Occipital lobe (tissue), 1 donor: ENCODE measurements at regions not wholly inside any gene's neighbourhood (a gene's known extent, or its start where the extent isn't known, plus 50 kb on each side); places are given as distances from the start of the nearest gene placed in this dataset.

Experiments
- DNase-seq: peaks from one replicate; lab custom pipeline; 2025; lab: John Stamatoyannopoulos, UW

DNA sequence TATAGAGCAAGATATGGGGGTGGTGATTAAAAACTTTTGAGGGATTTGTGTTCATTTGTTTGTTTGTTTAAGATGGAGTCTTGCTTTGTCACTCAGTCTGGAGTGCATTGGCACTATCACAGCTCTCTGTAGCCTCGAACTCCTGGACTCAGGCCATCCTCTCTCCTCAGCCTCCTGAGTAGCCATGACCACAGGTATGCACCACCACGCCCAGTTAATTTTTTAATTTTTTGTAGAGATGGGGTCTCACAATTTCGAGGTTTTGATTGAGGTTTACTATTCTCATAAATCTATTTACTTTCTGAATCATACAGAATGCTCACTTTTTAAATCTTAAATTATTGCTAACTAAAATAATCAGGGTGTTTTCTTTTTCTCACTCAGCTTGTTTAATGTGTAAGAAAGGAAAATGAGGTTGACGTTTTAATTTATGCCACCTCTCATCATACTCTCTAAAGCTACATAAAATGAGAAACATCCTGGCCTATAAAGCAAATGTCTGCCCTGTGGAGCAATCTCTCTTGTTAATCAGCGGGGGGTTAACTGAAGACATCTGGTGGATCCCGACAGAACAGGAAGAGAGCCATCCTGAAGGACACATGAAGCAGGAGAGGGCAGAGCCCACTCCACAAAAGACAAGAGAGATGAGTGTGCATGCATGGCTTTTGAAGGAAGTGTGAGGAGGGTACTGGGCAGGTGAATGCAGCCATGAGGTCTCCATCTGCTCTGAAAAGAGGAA, 589.1 kb upstream of the SLC8A1 start:
- no peak for DNase-seq

DNA sequence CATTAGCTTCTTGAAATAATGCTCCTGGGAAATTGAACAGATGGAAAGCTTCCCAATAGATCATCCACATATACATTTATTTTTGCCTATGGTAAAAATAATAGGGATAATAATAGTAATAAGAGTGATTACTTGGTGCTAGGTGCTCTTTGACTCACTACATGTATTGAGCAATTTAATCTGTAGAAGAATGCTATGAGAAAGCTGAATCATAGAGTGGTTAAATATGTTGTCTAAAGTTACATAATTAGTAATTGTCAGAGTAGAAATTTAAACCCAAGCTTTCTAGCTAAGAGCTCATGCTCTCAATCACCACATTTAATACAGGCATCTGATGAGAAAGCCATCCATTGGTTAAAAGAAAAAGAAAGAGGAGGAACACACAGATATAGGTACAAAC, 590.5 kb upstream of the SLC8A1 start:
- no peak for DNase-seq

DNA sequence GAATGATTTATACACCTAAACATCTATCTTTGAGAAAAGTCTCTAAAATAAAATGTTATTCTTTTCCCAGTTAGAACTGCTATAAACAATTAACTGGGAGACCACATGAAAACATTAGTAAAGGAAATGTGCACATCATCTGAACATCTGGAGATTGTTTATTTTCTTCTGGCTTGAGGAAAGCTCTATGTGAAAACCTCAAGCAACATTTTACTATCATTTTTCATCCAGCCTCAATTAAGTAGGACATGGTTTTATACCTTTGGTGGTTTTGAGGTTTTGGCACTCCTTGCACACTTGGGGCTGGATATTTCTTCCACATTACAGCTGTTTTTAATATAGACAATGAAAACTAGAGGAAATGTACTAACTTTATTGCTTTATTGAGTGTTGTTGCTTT, 609.5 kb upstream of the SLC8A1 start:
- no peak for DNase-seq

DNA sequence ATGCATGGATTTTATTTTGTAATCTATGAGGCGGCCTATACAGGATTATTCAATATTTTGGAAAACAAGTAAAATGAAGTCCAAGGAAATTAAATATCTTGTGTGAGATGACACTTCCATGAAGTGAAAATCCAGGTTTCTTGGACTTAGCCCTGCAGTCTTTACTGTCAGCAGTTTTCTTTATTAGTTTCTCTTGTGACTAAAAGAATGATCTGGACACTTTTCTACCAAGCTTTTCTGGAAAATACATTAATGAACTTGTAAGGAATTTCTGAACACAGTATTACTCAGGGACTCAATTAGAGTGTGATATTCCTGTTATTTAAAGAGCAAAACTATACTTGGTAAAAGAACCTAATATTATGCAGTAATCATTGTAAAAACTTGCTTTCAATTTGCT, 610.4 kb upstream of the SLC8A1 start:
- no peak for DNase-seq

DNA sequence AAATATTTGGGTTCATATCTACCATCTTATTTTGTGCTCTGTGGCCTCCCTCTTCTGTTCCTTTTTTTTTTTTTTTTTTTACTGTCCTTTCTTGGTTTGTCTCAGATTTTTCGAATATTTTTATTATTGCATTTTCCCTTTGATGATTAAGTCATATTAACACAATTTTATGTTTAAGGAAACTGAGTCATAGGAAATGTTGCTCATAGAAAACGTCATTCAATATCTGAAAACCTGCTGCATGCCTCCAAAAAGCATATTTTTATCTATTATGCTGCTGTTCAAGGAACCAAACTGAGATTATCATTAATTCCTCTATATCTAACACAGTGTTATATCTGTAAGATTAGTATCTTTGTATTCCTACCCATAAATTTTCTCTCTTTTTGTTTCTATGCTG, 614.3 kb upstream of the SLC8A1 start:
- DNase-seq = no peak

DNA sequence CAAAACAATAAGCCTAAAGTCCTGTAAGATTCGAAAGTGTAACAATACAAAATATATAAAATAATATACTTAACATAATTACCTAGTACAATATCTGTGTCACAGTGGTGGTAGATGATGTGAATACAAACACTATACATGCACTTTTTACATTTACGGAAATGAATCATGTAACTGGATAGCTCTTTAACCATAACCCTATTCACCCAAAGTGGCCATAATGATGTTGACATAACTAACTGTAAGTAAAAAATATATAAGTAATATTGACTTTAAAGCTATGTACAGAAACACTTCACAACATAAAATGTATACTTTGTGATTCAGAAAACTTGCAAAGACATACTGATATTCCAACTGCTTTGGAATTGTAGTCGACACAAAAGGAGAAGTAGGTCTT, 616.9 kb upstream of the SLC8A1 start:
- no peak for DNase-seq

DNA sequence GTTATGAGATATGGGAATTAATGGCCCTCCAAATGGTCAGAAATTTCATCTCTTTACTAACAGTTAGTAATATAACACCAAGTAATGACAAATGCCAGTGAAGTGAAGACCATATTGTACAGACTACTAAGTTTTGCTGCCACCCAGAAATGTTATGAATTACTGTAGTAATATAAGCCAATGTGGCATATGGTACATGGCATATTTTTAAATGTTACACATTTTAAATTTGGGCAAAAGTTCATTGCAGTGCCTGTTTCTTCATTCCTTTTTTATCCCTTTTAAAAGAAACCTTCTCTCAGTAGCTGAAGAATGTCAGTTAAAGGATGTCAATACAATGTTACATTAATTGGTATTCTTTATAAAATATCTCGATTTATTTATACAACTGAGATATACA, 626.5 kb upstream of the SLC8A1 start:
- DNase-seq = no peak

DNA sequence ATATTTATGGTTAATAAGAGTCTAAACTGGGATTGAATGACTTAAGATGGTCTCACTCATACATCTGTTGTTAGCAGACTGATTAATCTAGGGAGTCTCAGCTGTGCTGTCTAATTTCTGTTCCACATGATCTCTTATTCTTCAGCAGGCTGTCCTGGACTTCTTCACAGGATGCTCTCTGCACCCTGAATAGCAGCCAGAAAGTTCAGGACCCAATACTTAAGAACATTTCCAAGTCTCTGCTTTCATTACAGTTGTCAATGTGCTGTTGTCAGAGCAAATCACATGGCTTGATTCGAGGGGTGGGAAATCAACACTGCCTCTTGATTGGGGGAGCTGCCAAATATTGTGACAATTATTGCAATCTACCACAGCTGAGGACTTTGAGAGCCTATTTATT, 627.1 kb upstream of the SLC8A1 start:
- no peak for DNase-seq

DNA sequence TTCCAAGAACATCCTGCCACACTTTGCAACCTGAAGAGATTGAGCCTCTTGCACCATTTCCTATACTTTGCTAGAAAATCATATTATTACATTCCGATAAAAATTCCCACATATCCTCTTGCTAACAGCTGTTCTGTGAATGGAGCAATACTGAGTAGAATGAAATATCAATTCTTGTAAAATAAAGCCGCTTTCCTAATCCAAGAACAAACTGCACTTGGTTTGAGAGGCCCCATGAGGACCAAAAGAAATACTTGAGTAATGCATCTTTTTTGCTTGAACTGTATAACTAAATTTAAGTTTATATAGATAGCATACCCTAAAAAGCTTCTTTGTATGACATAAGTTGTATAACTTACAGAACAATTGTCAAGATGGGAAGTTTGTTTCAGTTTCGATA, 632.4 kb upstream of the SLC8A1 start:
- DNase-seq = no peak

DNA sequence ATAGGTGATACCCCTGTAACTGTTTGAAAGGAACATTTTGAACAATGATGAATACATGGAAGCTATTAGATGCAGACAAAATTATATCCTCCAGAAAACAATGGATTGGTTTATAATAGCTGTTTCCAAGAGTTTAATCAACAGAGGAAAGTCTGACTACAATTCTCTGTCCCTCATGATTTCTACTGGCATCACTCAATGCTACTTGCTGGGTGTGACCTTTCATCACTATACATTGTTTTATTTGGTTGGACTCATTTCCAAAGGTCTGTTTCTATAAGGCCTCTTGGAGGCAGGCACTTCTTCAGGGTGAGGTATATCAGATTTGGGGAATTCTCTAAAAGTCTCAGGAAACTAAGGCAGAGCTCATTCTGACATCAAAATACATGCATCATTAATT, 636.1 kb upstream of the SLC8A1 start:
- DNase-seq = no peak

DNA sequence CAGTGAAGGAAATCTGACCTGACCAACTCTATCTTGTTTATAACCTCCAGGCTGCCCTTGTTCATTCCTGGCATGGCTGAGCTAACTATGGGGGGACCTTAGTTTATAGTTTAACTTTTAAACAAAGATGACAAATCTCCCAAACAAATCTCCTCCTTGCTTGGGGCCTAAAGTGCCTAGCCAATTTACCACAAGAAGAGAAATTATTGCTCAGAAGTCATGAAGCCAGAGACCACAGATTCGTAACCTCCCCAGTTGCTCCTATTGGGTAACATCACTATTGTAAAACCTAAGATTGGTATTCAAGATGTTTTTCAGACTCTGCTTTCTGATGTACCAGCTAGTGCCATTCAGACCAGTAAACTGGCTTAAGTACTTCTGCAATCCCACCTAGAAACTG, 649.4 kb upstream of the SLC8A1 start:
- no peak for DNase-seq

DNA sequence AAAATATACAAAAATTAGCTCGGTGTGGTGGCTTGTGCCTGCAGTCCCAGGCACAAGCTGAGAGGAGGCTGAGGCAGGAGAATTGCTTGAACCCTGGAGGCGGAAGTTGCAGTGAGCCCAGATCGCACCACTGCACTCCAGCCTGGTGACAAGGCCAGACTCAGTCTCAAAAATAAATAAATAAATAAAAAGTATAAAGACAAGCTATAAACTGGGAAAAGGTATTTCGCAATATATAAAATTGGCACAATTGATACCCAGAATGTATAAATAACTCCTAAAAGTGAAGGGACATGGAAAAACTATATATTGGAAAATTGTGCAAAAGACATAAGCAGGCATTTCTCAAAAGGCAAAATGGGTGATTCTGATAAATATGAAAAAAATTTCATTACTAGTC, 657.9 kb upstream of the SLC8A1 start:
- DNase-seq = no peak

DNA sequence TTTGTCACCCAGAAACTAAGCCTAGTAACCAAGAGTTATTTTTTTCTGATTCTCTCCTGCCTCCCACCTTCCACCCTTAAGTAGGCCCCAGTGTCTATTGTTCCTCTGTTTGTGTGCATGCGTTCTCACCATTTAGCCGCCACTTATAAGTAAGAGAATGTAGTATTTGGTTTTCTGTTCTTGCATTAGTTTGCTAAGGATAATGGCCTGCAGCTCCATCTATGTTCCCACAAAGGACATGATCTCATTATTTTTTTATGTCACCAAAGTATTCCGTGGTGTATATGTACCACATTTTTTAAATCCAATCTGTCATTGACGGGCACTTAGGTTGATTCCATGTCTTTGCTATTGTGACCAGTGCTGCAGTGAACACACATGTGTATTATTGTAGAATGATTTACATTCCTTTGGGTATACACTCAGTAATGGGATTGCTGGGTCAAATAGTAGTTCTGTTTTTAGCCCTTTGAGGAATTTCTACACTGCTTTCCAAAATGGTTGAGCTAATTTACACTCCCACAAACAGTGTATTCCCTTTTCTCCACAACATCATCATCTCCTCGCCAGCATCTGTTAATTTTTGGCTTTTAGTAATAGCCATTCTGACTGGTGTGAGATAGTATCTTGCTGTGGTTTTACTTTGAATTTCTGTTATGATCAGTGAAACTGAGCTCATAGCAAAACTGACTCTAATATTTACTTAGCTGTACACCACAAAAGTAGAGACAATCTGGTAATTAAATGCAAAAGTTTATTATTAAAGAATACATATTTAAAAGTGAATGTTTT, 660.1 kb upstream of the SLC8A1 start:
- DNase-seq = no peak

DNA sequence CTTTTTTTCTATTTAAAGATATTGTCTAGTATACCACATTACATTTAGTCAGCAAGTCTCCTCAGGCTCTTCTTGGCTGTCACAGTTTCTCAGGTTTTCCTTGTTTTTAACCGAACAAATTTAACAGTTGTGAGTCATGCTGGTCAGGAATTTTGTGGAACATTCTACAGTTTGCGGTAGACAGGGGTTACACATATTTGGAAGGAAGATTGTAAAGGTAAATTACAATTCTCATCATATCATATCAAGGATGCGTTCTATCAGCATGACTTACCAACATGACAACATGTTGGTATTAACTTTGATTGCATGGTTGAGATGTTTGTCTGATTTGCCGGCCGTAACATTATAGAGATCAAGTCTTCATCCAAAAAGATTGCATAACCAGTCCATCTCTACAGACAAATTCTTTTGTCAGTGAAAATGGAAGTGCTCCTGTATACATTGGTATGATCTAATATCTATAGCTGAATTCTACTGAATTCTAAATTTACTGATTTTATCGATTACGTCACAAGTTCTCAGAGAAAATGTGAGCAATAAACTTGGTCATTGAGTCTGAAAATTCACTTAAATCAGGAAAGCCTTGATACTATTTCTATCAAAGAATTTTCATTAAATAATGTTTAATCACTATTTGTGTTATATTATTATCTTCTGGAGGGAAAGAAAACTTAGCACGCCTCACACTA, 664.4 kb upstream of the SLC8A1 start:
- DNase-seq = no peak

DNA sequence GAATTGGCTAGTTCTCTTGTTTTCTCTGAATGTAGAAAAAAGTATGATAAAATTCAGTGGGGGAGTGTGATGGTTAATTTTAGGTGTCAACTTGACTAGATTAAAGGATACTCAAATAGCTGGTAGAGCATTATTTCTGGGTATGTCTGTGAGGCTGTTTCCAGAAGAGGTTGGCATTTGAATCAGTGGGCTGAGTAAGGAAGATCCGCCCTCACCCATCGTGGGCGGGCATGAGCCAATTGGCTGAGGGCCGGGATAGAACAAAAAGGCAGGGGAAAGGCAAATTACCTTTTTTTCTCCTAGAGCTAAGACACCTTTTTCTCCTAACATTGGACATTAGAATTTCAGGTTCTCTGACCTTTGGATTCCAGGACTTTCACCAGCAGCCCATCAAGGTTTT, 667.6 kb upstream of the SLC8A1 start:
- peak; percentile 25 for DNase-seq

DNA sequence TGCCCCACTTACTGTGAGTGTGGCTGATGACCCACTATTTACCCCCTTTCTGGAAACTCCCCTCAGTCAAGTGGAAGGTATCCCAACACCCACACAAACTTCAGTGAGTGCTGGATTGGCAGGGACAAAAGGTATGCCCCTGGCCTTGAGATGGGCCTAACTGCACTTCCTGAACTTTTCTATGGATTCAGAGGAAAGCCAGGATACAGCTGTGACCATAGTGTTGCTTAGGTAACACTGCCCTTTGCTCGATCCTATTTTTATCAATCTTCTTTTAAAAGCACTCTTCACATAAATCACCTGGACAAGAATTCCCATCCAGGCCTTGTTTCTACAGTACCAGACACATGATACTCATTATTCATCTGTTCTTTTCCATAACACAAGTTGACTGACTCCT, 671.5 kb upstream of the SLC8A1 start:
- DNase-seq = no peak

DNA sequence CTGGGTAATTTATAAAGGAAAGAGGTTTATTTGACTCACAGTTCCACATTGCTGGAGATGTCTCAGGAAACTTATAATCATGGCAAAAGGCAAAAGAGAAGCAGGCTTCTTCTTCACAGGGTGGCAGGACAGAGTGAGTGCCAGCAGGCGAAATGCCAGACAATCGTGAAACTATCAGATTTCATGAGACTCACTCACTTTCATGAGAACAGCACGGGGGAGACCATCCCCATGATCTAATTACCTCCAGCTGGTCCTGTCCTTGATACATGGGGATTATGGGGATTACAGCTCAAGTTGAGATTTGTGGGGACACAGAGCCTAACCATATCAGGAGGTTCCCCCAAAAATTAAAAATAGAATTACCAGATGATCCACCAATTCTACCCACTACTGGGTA, 675.5 kb upstream of the SLC8A1 start:
- no peak for DNase-seq

DNA sequence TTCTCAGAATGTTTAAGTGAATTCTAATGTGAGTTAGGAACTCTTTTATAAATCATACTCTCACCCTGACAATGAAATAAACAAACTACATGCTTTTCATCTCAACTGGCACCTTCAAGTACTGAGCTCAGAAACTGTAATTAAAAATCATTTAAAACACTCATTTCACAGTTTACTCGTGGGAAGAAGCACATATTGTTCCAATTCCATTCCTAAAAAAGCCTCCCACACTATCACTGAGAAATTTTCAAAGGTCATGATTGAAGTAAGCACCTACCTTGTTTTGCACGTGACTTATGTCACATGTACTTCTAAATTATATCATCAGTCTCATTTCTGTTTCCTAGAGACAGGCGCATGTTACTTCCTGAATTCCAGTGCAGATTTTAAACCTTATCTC, 678.1 kb upstream of the SLC8A1 start:
- no peak for DNase-seq

DNA sequence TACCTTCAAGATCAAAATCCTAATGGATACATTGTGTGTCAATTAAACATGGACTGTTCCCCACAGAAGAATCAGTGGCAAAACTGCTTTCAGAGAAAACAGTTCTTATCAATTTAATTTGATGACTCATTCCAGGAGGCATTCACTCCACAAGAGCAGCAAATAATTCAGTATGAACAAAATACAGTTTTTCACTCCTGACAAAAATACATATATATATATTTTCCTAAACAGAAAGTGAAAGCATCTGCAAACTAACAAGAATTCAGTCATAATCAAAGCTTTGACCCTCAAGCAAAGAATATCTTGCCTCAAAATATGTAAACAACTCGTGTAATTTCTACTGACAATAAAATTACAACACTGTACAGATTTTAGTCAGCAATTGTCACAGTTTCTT, 685.1 kb upstream of the SLC8A1 start:
- no peak for DNase-seq

DNA sequence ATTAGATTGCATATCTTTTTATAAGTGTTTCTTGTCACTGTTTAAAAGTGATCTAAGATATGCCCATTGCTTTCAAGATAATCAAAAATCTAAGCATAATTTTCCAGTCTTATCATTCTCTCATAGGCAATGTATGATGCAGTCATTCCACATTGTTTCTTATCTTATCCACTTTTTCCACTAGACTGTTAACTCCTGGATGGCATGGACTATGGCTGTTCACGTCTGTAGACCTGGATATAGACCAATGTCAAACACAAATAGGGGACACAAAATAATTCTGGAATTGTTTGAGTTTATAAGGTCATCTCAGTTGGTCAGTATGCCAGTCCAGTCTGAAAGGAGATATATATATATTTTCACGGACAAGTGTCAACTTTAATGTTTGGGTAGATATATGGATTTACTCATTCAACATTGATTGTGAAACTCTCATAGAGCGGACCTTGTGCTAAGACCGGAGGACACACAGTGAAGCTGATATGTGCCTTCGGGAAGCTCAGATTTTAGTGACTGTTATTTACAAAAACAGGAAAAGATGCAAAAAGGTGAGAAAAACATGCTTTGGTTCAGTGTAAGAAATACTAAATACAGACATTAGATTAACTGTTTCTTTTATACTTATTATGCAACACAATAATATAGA, 689.4 kb upstream of the SLC8A1 start:
- no peak for DNase-seq

DNA sequence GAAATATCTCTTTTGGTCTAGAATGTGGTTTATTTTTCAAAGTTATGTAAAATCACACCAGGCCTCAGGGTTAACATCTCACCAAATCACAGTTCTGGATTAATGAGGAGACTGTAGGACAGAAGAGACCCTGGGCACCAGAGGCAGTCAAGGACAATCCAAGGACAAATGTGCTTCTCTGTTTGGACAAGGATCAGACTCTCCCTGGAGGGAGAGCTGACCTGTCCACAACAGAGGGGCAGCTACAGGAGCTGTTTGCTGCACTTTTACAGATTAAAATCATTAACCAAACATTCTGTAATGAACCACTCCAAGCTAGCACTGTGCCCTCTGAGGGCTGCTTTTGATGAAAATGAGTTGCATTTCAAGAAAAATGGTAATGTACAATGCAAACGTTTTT, 690.6 kb upstream of the SLC8A1 start:
- DNase-seq = no peak

DNA sequence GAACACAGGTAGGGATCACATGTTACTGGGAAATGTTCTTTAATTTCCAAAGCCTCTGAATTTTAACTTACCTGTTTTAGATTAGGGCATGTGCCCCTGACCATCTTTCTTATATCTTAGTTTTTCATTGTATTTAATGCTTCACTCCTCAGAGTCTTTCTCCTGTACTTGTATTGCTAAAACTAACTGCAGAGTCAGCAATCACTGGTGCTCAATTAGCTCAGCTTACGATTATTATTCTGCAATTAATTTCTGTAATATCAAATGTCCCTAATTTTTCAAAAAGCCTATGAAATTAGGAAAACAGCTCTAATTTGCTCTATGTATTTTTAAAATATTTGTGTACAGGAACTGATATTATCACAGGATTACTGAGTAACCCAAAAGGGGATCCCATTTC, 693.2 kb upstream of the SLC8A1 start:
- DNase-seq = no peak
